MV-4-11 (cell line): ENCODE measurements at regions not wholly inside any gene's neighbourhood (a gene's known extent, or its start where the extent isn't known, plus 50 kb on each side); places are given as distances from the start of the nearest gene placed in this dataset.
A peak's percentile ranks its signal among the peaks of the same experiment; 100 is the strongest.
"Not testable (repeated sequence)": the region's sequence is repeated elsewhere in the genome, so short reads cannot be mapped to it uniquely, and the experiment has no call there.

Experiments used
- DNase-seq: peaks from one replicate; lab custom pipeline; 2025; lab: John Stamatoyannopoulos, UW

GRCh38 chr2:234189786-234190300 is 139.3 kb downstream of the SPP2 start:
- no peak for DNase-seq

GRCh38 chr2:234189230-234189629 is 138.7 kb downstream of the SPP2 start:
- no peak for DNase-seq

GRCh38 chr2:234187646-234188174 is 137.2 kb downstream of the SPP2 start:
- no peak for DNase-seq

- no peak for DNase-seq
Observed at GRCh38 chr2:234181121-234181520, 130.6 kb downstream of the SPP2 start.

GRCh38 chr2:234179031-234179363 is 128.5 kb downstream of the SPP2 start:
- DNase-seq = no peak

GRCh38 chr2:234178330-234179030 is 128.0 kb downstream of the SPP2 start:
- no peak for DNase-seq

GRCh38 chr2:234175649-234176048 is 125.1 kb downstream of the SPP2 start:
- DNase-seq = no peak

GRCh38 chr2:234174742-234175141 is 124.2 kb downstream of the SPP2 start:
- no peak for DNase-seq

GRCh38 chr2:234172532-234172931 is 122.0 kb downstream of the SPP2 start:
- DNase-seq = no peak

- no peak for DNase-seq
Observed at GRCh38 chr2:234172066-234172465, 121.6 kb downstream of the SPP2 start.

- DNase-seq = no peak
Observed at GRCh38 chr2:234171666-234172065, 121.2 kb downstream of the SPP2 start.

- DNase-seq = no peak
Observed at GRCh38 chr2:234169674-234170073, 119.2 kb downstream of the SPP2 start.

- DNase-seq = not testable (repeated sequence)
Observed at GRCh38 chr2:234168605-234169570, 118.4 kb downstream of the SPP2 start.

- DNase-seq = no peak
Observed at GRCh38 chr2:234166531-234166930, 116.0 kb downstream of the SPP2 start.

GRCh38 chr2:234165421-234165820 is 114.9 kb downstream of the SPP2 start:
- DNase-seq = no peak

GRCh38 chr2:234164493-234165413 is 114.3 kb downstream of the SPP2 start:
- DNase-seq = no peak

- no peak for DNase-seq
Observed at GRCh38 chr2:234163510-234164045, 113.1 kb downstream of the SPP2 start.

- DNase-seq = no peak
Observed at GRCh38 chr2:234162861-234163260, 112.4 kb downstream of the SPP2 start.

GRCh38 chr2:234161932-234162331 is 111.4 kb downstream of the SPP2 start:
- no peak for DNase-seq

GRCh38 chr2:234158812-234159211 is 108.3 kb downstream of the SPP2 start:
- DNase-seq = peak; percentile 0

GRCh38 chr2:234157817-234158588 is 107.5 kb downstream of the SPP2 start:
- no peak for DNase-seq
